ENCODE measurements at regions not wholly inside any gene's neighbourhood (a gene's known extent, or its start where the extent isn't known, plus 50 kb on each side); places are given as distances from the start of the nearest gene placed in this dataset.
"Not testable (repeated sequence)": the region's sequence is repeated elsewhere in the genome, so short reads cannot be mapped to it uniquely, and the experiment has no call there.

- Histone ChIP-seq H3K27me3 (ENCODE audit: control insufficient read depth in 4 of 4, insufficient read depth in 4 of 4, low read length in 3 of 4) (no peaks in the 10 kb centered on the region), H3K9me3 (ENCODE audit: control insufficient read depth in 4 of 4, low read length in 3 of 4) (peaks cover 0 to 3% (median 1%) of the 10 kb centered on the region in 4 donors), H3K9ac (ENCODE audit: low read depth in 1 of 2, low read length in 2 of 2) (no peak overlapping the region), H3K36me3 (ENCODE audit: control insufficient read depth in 4 of 4, insufficient read depth in 3 of 4, low read depth in 1 of 4, low read length in 3 of 4) (no peaks in the 10 kb centered on the region), H3K4me1 (ENCODE audit: control insufficient read depth in 4 of 4, insufficient read depth in 4 of 4, low read length in 3 of 4) (peaks cover 0 to 21% (median 19%) of the 10 kb centered on the region in 4 donors), H3K4me3 (ENCODE audit: low read depth in 1 of 3, low read length in 3 of 3) (no peak overlapping the region), H3K27ac (ENCODE audit: low read depth in 1 of 2, low read length in 2 of 2) (no peak overlapping the region)
- WGBS, result 96% methylated on average over 2 of the region's 2 CpGs
- no peak for TF ChIP-seq FOXA1 (IDR thresholded peaks at IDR 0.05)
- TF ChIP-seq REST (IDR thresholded peaks at IDR 0.05), result no peak
- no peak for TF ChIP-seq EGR1 (IDR thresholded peaks at IDR 0.05; ENCODE audit: low read depth in 2 of 2)
- DNase-seq (ENCODE audit: low spot score), result no peak
Measured at GRCh38 chr6:145093226-145093625, 642.1 kb downstream of the EPM2A start.

GRCh38 chr6:145096846-145097245, 638.5 kb downstream of the EPM2A start:
- 79% methylated on average over 1 of the region's 1 CpG for WGBS
- H3K36me3 ChIP-seq (ENCODE audit: control insufficient read depth in 4 of 4, insufficient read depth in 3 of 4, low read depth in 1 of 4, low read length in 3 of 4), result no peaks in the 10 kb centered on the region
- no peak overlapping the region for H3K27ac ChIP-seq (ENCODE audit: low read depth in 1 of 2, low read length in 2 of 2)
- H3K4me1 ChIP-seq (ENCODE audit: control insufficient read depth in 4 of 4, insufficient read depth in 4 of 4, low read length in 3 of 4), result peaks cover 0 to 6% (median 3%) of the 10 kb centered on the region in 4 donors
- no peak overlapping the region for H3K4me3 ChIP-seq (ENCODE audit: low read depth in 1 of 3, low read length in 3 of 3)
- H3K9me3 ChIP-seq (ENCODE audit: control insufficient read depth in 4 of 4, low read length in 3 of 4), result peaks cover 0 to 3% (median 1%) of the 10 kb centered on the region in 4 donors
- TF ChIP-seq REST (IDR thresholded peaks at IDR 0.05), result no peak
- no peak overlapping the region for H3K9ac ChIP-seq (ENCODE audit: low read depth in 1 of 2, low read length in 2 of 2)
- no peaks in the 10 kb centered on the region for H3K27me3 ChIP-seq (ENCODE audit: control insufficient read depth in 4 of 4, insufficient read depth in 4 of 4, low read length in 3 of 4)
- no peak for DNase-seq (ENCODE audit: low spot score)

GRCh38 chr6:145098127-145098526, 637.2 kb downstream of the EPM2A start:
- H3K9me3 ChIP-seq (ENCODE audit: control insufficient read depth in 4 of 4, low read length in 3 of 4); H3K4me3 ChIP-seq (ENCODE audit: low read depth in 1 of 3, low read length in 3 of 3); H3K9ac ChIP-seq (ENCODE audit: low read depth in 1 of 2, low read length in 2 of 2); H3K4me1 ChIP-seq (ENCODE audit: control insufficient read depth in 4 of 4, insufficient read depth in 4 of 4, low read length in 3 of 4); H3K36me3 ChIP-seq (ENCODE audit: control insufficient read depth in 4 of 4, insufficient read depth in 3 of 4, low read depth in 1 of 4, low read length in 3 of 4); H3K27ac ChIP-seq (ENCODE audit: low read depth in 1 of 2, low read length in 2 of 2); H3K27me3 ChIP-seq (ENCODE audit: control insufficient read depth in 4 of 4, insufficient read depth in 4 of 4, low read length in 3 of 4); DNase-seq (ENCODE audit: low spot score): not testable (repeated sequence)
- WGBS, result 83% methylated on average over 6 of the region's 6 CpGs

- Histone ChIP-seq H3K9ac (ENCODE audit: low read depth in 1 of 2, low read length in 2 of 2) (no peak overlapping the region), H3K36me3 (ENCODE audit: control insufficient read depth in 4 of 4, insufficient read depth in 3 of 4, low read depth in 1 of 4, low read length in 3 of 4) (no peaks in the 10 kb centered on the region), H3K27ac (ENCODE audit: low read depth in 1 of 2, low read length in 2 of 2) (no peak overlapping the region), H3K4me3 (ENCODE audit: low read depth in 1 of 3, low read length in 3 of 3) (no peak overlapping the region), H3K4me1 (ENCODE audit: control insufficient read depth in 4 of 4, insufficient read depth in 4 of 4, low read length in 3 of 4) (no peaks in the 10 kb centered on the region), H3K9me3 (ENCODE audit: control insufficient read depth in 4 of 4, low read length in 3 of 4) (peaks cover 0 to 3% (median 1%) of the 10 kb centered on the region in 4 donors), H3K27me3 (ENCODE audit: control insufficient read depth in 4 of 4, insufficient read depth in 4 of 4, low read length in 3 of 4) (no peaks in the 10 kb centered on the region)
- no peak for DNase-seq (ENCODE audit: low spot score)
- 98% methylated on average over 1 of the region's 1 CpG for WGBS
- TF ChIP-seq ATF3 (IDR thresholded peaks at IDR 0.05) (no peak), FOXA2 (IDR thresholded peaks at IDR 0.05) (no peak), NR2F2 (IDR thresholded peaks at IDR 0.05) (no peak), ZBTB33 (IDR thresholded peaks at IDR 0.05) (no peak), RXRA (IDR thresholded peaks at IDR 0.05) (no peak), HNF4G (IDR thresholded peaks at IDR 0.05) (no peak), EGR1 (IDR thresholded peaks at IDR 0.05; ENCODE audit: low read depth in 2 of 2) (no peak), REST (IDR thresholded peaks at IDR 0.05) (no peak), YY1 (IDR thresholded peaks at IDR 0.05) (no peak)
Measured at GRCh38 chr6:145099713-145100112, 635.6 kb downstream of the EPM2A start.

Measured in liver (tissue), 7 donors.